ENCODE measurements at regions not wholly inside any gene's neighbourhood (a gene's known extent, or its start where the extent isn't known, plus 50 kb on each side); places are given as distances from the start of the nearest gene placed in this dataset.

- TF ChIP-seq EZH2phosphoT487 (IDR thresholded peaks at IDR 0.05; ENCODE audit: low read depth, severe bottlenecking, unreplicated experiment) = no peak
- no peak for TF ChIP-seq CTCF (IDR thresholded peaks at IDR 0.05; ENCODE audit: poor library complexity)
- TF ChIP-seq EZH2 (IDR thresholded peaks at IDR 0.05; ENCODE audit: borderline replicate concordance) = no peak
These were observed 101.4 kb upstream of the NPY2R start for GRCh38 chr4:155107059-155107458.

All from hepatocyte (in vitro differentiated cells).